Activated CD4-positive, alpha-beta T cell treated with anti-CD3 and anti-CD28 coated beads for 36 hours (primary cell): ENCODE measurements at regions not wholly inside any gene's neighbourhood (a gene's known extent, or its start where the extent isn't known, plus 50 kb on each side); places are given as distances from the start of the nearest gene placed in this dataset.

ENCODE experiments used
- ATAC-seq: fragments of 200-7000 bp; cut with Tn5 transposase; one replicate; pipeline ENCODE4 v1.10.0; 2021; ENCODE audit warnings: mild to moderate bottlenecking, moderate library complexity
- CTCF ChIA-PET: fragments of 350-600 bp; sonication (Branson Sonifier 250); formaldehyde crosslinking; loops from one replicate; lab custom pipeline; 2021; ENCODE audit warnings: antibody characterized with exemption; lab: Charles Lee
- POLR2A ChIA-PET: fragments of 350-600 bp; sonication (Branson Sonifier 250); formaldehyde crosslinking; loops from one replicate; lab custom pipeline; 2021; ENCODE audit warnings: antibody characterized with exemption, inconsistent platforms; lab: Charles Lee
- DNase-seq: peaks from one replicate; pipeline ENCODE4 v3.0.0-alpha.2; 2020
- H3K27ac Mint-ChIP-seq: one replicate; pipeline ENCODE4 v1.8.0; 2021; ENCODE audit warnings: mixed read lengths
- H3K27me3 Mint-ChIP-seq: one replicate; pipeline ENCODE4 v1.8.0; 2021; ENCODE audit warnings: mixed read lengths
- H3K36me3 Mint-ChIP-seq: one replicate; pipeline ENCODE4 v1.8.0; 2021; ENCODE audit warnings: low read depth, mixed read lengths
- H3K4me1 Mint-ChIP-seq: one replicate; pipeline ENCODE4 v1.8.0; 2021; ENCODE audit warnings: mixed read lengths
- H3K4me3 Mint-ChIP-seq: one replicate; pipeline ENCODE4 v1.8.0; 2021; ENCODE audit warnings: mild to moderate bottlenecking, moderate library complexity, mixed read lengths
- H3K9me3 Mint-ChIP-seq: one replicate; pipeline ENCODE4 v1.8.0; 2021; ENCODE audit warnings: low read depth, mixed read lengths
- intact Hi-C, 2 experiments: fragments of 100-400 bp; cut with DNase I in 1 of 2; cut with micrococcal nuclease in 1 of 2; formaldehyde crosslinking; loops; one replicate each; pipeline versions ENCODE4 v1.14.2 to v1.15.1; 2022 to 2024; cut with DNase I, micrococcal nuclease

GRCh38 chr18:76252139-76252538 is 242.9 kb downstream of the ZNF516 start:
- ATAC-seq (no peak), DNase-seq (no peak)
- ChIA-PET POLR2A (no interaction called here), CTCF (interaction anchor here (0.7 kb wide), 1 partner anchor 69 kb away, joined by 3 read pairs; no protein-coding TSS in a partner anchor)
- H3K4me3 Mint-ChIP-seq, result no peak overlapping the region
- H3K4me1 Mint-ChIP-seq, result no peaks in the 10 kb centered on the region
- H3K9me3 Mint-ChIP-seq, result no peaks in the 10 kb centered on the region
- intact Hi-C loops, result loop anchor here in 1 of 2 experiments (10.0 kb wide), 1 partner anchor 367 kb away; no protein-coding TSS in a partner anchor
- H3K27ac Mint-ChIP-seq, result no peak overlapping the region
- H3K27me3 Mint-ChIP-seq, result peaks cover 4% of the 10 kb centered on the region
- H3K36me3 Mint-ChIP-seq, result no peaks in the 10 kb centered on the region

DNA sequence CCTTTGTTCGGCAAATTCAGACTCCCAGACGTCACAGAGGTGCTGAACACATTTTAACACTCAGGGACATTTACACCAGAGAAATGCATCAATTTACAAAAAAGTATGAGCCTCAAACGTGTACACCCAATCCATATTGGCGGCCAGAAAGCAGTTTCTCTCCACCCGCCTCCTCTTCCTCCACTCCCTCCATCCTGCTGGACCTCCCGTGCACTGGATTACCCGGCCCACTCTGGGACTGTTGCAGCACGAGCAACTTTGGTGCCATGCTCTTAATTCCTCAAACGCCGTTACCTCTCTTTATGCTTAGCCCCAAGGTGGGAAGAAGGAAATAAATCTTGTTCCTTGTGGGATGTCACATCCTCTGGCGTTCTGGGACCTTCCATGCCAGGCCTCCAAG is 243.4 kb downstream of the ZNF516 start:
- intact Hi-C loops, result loop anchor here in 1 of 2 experiments (10.0 kb wide), 1 partner anchor 367 kb away; no protein-coding TSS in a partner anchor
- peaks cover 4% of the 10 kb centered on the region for H3K27me3 Mint-ChIP-seq
- no peak overlapping the region for H3K27ac Mint-ChIP-seq
- no peaks in the 10 kb centered on the region for H3K9me3 Mint-ChIP-seq
- no peak for DNase-seq
- H3K4me3 Mint-ChIP-seq, result no peak overlapping the region
- ATAC-seq, result no peak
- H3K4me1 Mint-ChIP-seq, result no peaks in the 10 kb centered on the region
- CTCF ChIA-PET, result interaction anchor here (0.7 kb wide), 1 partner anchor 69 kb away, joined by 3 read pairs; no protein-coding TSS in a partner anchor
- no peaks in the 10 kb centered on the region for H3K36me3 Mint-ChIP-seq
- POLR2A ChIA-PET, result no interaction called here

DNA sequence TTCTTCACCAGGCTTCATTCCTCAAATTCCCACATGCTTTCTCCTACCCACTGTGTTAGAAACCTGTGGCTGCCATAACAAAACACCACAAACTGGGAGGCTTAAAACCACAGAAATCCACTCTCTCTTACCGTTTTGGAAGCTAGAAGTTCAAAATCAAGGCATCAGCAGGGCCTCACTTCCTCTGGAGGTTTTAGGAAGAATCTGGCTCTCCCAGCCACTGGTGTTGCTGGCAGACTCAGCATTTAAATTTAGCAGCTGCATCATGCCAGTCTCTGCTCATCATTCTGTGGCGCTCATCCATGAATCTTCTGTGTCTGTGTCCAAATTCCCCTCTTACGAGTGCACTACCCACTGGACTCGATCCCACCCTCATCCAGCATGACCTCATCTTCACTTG is 248.5 kb downstream of the ZNF516 start:
- DNase-seq, result no peak
- Mint-ChIP-seq H3K27me3 (peaks cover 2% of the 10 kb centered on the region), H3K4me1 (no peaks in the 10 kb centered on the region), H3K4me3 (no peak overlapping the region), H3K36me3 (no peaks in the 10 kb centered on the region), H3K27ac (no peak overlapping the region), H3K9me3 (no peaks in the 10 kb centered on the region)
- no peak for ATAC-seq
- POLR2A ChIA-PET, result no interaction called here
- CTCF ChIA-PET, result no interaction called here
- intact Hi-C loops, result no loop called here

- peaks cover 15% of the 10 kb centered on the region for H3K27me3 Mint-ChIP-seq
- no peaks in the 10 kb centered on the region for H3K36me3 Mint-ChIP-seq
- no peaks in the 10 kb centered on the region for H3K4me1 Mint-ChIP-seq
- CTCF ChIA-PET, result no interaction called here
- ATAC-seq, result no peak
- no peak for DNase-seq
- peaks cover 7% of the 10 kb centered on the region for H3K9me3 Mint-ChIP-seq
- no peak overlapping the region for H3K27ac Mint-ChIP-seq
- intact Hi-C loops, result no loop called here
- no peak overlapping the region for H3K4me3 Mint-ChIP-seq
- POLR2A ChIA-PET, result no interaction called here
Measured at GRCh38 chr18:76234676-76235060, 260.4 kb downstream of the ZNF516 start.

DNA sequence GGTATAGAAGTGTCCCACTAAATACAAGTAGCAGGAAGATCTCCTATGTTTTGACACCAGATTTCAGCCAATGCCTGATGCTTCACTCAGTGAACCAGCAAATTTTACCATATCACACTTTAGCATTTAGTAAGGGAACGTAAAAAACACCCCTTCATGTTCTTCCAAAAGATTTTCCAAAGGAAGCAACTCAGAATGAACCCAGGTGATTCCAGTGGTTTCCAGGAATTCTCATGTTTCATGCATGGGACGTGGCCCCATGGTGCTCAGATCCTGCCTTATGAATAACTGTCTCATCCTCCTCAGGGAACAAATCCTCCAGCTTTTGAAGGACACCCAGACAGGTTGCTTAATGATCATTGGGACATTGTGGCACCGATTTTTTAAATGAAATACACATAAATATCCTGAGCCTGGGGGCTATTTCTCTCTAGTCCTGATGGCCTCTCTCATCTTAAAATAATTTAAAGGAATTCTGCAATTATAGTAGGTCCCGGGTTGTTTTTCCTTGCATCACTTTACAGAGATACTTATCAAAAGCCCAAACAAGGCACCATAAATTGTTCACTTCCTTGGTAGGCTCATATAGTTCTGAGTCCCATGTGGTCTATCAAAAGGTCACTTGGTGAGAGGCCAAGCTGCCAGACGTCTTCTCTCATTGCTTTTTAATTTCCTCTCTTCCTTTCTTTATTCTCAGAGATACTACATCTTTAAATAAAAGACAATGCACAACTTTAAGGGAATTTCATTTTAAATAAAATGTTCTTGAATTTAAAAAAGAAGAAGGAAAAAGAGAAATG is 261.0 kb downstream of the ZNF516 start:
- Mint-ChIP-seq H3K27me3 (peaks cover 15% of the 10 kb centered on the region), H3K4me1 (no peaks in the 10 kb centered on the region), H3K9me3 (peaks cover 7% of the 10 kb centered on the region), H3K27ac (no peak overlapping the region), H3K36me3 (no peaks in the 10 kb centered on the region), H3K4me3 (no peak overlapping the region)
- DNase-seq (no peak), ATAC-seq (no peak)
- intact Hi-C loops, result no loop called here
- POLR2A ChIA-PET, result no interaction called here
- CTCF ChIA-PET, result no interaction called here

GRCh38 chr18:76233406-76233805 is 261.6 kb downstream of the ZNF516 start:
- ChIA-PET POLR2A (no interaction called here), CTCF (interaction anchor here (0.6 kb wide), 1 partner anchor 25 kb away, joined by 3 read pairs; no protein-coding TSS in a partner anchor)
- Mint-ChIP-seq H3K4me3 (no peak overlapping the region), H3K4me1 (no peaks in the 10 kb centered on the region), H3K27ac (no peak overlapping the region), H3K9me3 (peaks cover 7% of the 10 kb centered on the region), H3K36me3 (no peaks in the 10 kb centered on the region), H3K27me3 (peaks cover 15% of the 10 kb centered on the region)
- DNase-seq (no peak), ATAC-seq (no peak)
- intact Hi-C loops, result no loop called here

DNA sequence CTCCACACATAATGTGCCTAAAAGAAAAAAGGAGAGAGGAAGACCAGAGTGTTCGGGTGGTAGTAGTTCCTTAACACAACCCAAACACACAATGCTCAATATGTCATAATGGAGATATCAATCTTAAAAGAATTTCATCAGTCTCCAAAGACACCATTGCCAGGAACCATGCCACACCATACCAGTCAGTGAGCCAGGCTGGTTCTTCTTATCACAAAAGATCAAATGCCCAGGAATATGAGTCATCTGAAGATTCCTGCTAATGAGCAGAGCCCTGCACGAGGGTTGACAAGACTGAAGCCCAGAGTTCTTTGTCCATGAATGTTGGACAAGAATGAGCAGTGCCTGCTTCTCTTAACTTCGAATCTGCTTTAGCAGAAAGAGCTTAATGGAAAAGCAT is 262.3 kb downstream of the ZNF516 start:
- H3K9me3 Mint-ChIP-seq, result peaks cover 2% of the 10 kb centered on the region
- no peaks in the 10 kb centered on the region for H3K4me1 Mint-ChIP-seq
- H3K4me3 Mint-ChIP-seq, result no peak overlapping the region
- POLR2A ChIA-PET, result no interaction called here
- CTCF ChIA-PET, result interaction anchor here (0.6 kb wide), 1 partner anchor 25 kb away, joined by 3 read pairs; no protein-coding TSS in a partner anchor
- no peak overlapping the region for H3K27ac Mint-ChIP-seq
- ATAC-seq, result no peak
- H3K36me3 Mint-ChIP-seq, result no peaks in the 10 kb centered on the region
- no peak for DNase-seq
- H3K27me3 Mint-ChIP-seq, result peaks cover 15% of the 10 kb centered on the region
- intact Hi-C loops, result no loop called here

GRCh38 chr18:76232010-76232409 is 263.0 kb downstream of the ZNF516 start:
- DNase-seq (no peak), ATAC-seq (peak; percentile 58)
- POLR2A ChIA-PET, result no interaction called here

DNA sequence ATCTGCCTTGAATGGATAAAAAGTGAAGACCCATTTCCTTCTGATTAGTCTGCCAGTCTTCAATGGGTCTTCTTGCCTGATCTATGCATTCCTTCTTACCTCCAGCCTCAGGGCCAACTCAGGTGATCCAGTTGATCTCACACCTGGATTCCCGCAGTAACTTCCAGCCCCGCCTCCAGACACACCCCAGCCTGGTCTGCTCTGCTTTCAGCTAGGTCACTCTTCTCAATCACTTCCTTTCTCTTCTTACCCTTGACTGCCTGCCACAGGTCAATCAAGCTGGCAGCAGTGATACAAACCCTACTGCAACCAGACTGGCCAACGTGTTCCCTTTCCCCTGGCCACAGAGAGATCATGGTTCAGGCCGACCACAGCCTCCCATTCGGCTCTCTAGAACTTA is 263.6 kb downstream of the ZNF516 start:
- no peak for ATAC-seq
- intact Hi-C loops, result no loop called here

More at GRCh38 chr18:76232010-76232409, 263.0 kb downstream of the ZNF516 start:
- no peaks in the 10 kb centered on the region for H3K36me3 Mint-ChIP-seq
- CTCF ChIA-PET, result no interaction called here
- no peak overlapping the region for H3K27ac Mint-ChIP-seq
- peaks cover 15% of the 10 kb centered on the region for H3K27me3 Mint-ChIP-seq
- H3K4me1 Mint-ChIP-seq, result no peaks in the 10 kb centered on the region
- H3K9me3 Mint-ChIP-seq, result no peaks in the 10 kb centered on the region
- intact Hi-C loops, result no loop called here
- H3K4me3 Mint-ChIP-seq, result no peak overlapping the region

DNA sequence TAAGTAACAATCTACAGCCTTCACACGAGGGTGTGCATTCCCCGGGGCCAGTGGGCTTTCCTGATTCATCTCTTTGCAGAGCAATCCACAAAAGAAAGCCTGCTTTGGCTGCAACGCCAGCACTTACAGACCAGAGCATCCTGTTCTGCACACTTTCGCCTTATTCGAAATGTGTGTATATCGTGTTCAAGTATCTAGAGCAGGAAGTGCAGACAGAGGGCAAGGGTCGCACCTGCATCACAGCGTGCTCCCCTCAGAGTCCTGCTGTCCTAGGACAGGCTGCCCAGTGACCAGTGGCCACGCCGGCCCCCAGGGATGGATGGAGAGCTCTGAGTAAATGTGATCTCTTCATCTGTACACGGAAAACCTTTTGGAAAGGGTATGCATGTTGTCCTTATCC is 264.3 kb downstream of the ZNF516 start:
- Mint-ChIP-seq H3K9me3 (no peaks in the 10 kb centered on the region), H3K4me3 (no peak overlapping the region), H3K27me3 (peaks cover 15% of the 10 kb centered on the region), H3K4me1 (no peaks in the 10 kb centered on the region), H3K27ac (no peak overlapping the region), H3K36me3 (no peaks in the 10 kb centered on the region)
- CTCF ChIA-PET, result no interaction called here
- POLR2A ChIA-PET, result no interaction called here
- no peak for ATAC-seq
- DNase-seq, result no peak
- intact Hi-C loops, result no loop called here

More for the DNA sequence above, 263.6 kb downstream of the ZNF516 start:
- CTCF ChIA-PET, result no interaction called here
- Mint-ChIP-seq H3K36me3 (no peaks in the 10 kb centered on the region), H3K27ac (no peak overlapping the region), H3K9me3 (no peaks in the 10 kb centered on the region), H3K27me3 (peaks cover 15% of the 10 kb centered on the region), H3K4me1 (no peaks in the 10 kb centered on the region), H3K4me3 (no peak overlapping the region)
- POLR2A ChIA-PET, result no interaction called here
- no peak for DNase-seq

DNA sequence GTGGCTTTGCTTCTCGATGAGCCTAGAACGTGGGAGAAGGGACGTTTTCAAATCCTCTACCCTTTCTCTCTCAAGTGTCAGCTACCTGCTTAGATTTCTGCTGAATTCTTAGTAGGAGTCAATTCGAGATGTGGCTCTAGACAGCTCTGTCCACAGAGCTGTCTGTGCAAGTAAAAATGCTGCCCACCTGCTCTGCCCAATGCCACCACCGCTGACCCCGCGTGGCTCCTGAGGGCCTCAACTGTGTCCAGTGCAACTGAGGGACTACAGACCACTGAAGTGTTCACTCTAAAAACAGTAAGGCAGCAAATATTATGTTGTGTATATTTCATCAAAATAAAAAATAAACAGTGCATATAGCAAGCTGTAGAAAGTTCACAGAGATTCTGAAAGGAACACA is 266.3 kb downstream of the ZNF516 start:
- no peaks in the 10 kb centered on the region for H3K36me3 Mint-ChIP-seq
- H3K4me1 Mint-ChIP-seq, result no peaks in the 10 kb centered on the region
- H3K27me3 Mint-ChIP-seq, result peaks cover 9% of the 10 kb centered on the region

GRCh38 chr18:76227759-76228158 is 267.3 kb downstream of the ZNF516 start:
- no peaks in the 10 kb centered on the region for H3K9me3 Mint-ChIP-seq
- H3K4me1 Mint-ChIP-seq, result no peaks in the 10 kb centered on the region
- no peaks in the 10 kb centered on the region for H3K36me3 Mint-ChIP-seq
- CTCF ChIA-PET, result no interaction called here
- no peak overlapping the region for H3K4me3 Mint-ChIP-seq
- no peak for ATAC-seq
- H3K27me3 Mint-ChIP-seq, result peaks cover 6% of the 10 kb centered on the region
- POLR2A ChIA-PET, result interaction anchor here (0.7 kb wide), 1 partner anchor 35 kb away, joined by 4 read pairs; no protein-coding TSS in a partner anchor
- H3K27ac Mint-ChIP-seq, result no peak overlapping the region
- intact Hi-C loops, result no loop called here
- no peak for DNase-seq

More for the DNA sequence above, 266.3 kb downstream of the ZNF516 start:
- Mint-ChIP-seq H3K9me3 (no peaks in the 10 kb centered on the region), H3K4me3 (no peak overlapping the region), H3K27ac (no peak overlapping the region)
- intact Hi-C loops, result no loop called here
- ATAC-seq (no peak), DNase-seq (no peak)
- ChIA-PET POLR2A (no interaction called here), CTCF (no interaction called here)
